Activated CD4-positive, alpha-beta T cell treated with anti-CD3 and anti-CD28 coated beads, Interleukin-2, amount 50 U/mL, for 1 hour (primary cell): ENCODE measurements at regions not wholly inside any gene's neighbourhood (a gene's known extent, or its start where the extent isn't known, plus 50 kb on each side); places are given as distances from the start of the nearest gene placed in this dataset.
"Not testable (repeated sequence)": the region's sequence is repeated elsewhere in the genome, so short reads cannot be mapped to it uniquely, and the experiment has no call there.

Experiments
- DNase-seq: peaks from one replicate; pipeline ENCODE4 v3.0.0-alpha.2; 2020

DNA sequence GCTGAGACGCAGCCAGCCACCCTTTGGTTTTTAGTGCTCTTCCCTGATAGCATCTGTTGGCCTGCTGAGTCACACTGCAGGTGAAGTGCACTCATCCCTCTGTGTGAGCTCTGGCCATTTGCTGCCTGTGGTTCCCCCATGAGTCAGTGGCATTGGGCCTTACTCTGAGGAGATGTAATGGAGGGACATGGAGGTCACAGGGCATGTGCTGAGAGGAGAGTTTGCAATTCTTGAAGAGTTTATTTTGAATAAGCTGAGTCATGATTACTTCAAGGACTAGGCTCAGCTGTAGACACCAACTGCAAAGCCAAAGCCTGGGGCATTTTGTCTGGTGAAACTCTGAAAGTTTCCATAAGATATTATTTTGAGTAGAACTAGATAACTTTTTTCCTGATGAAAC is 200.3 kb downstream of the BCL2L11 start:
- not testable (repeated sequence) for DNase-seq

DNA sequence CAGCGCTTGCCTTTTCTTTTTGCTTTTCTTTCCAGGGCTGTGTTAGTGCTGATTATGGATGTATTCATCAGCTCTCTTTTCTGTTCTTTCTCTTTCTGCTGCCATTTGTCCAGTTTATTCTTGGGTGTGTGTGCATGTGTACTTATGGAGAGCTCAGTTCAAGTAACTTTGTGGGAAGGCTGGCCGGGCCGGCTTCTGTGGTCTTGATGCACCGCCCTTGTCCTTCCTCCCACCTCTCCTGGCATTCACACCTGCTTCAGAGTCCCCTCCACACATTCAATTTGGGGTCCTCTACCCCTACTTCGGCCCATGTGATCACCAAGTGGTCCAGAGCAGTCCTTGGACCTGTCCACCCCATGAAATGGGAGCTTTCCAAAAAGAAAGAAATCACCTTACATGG is 202.7 kb downstream of the BCL2L11 start:
- not testable (repeated sequence) for DNase-seq

DNA sequence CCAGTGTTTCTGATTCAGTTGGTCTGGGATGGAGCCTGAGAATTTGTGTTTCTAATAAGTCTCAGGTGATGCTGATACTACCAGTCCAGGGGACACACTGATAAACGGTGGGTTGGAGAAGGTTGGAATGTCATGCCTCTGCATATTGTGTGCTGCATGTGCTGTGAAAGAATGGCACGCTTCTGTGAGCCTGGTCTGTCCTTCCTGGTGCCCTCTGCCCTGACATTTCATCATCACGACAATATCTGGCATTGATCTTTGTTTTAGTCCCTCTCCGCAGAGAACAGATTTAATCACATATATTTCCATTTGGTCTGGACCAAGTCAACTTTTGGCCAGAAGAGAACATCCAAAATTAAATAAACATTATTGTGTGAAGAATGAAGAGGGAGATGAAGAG is 207.0 kb downstream of the BCL2L11 start:
- DNase-seq = not testable (repeated sequence)

DNA sequence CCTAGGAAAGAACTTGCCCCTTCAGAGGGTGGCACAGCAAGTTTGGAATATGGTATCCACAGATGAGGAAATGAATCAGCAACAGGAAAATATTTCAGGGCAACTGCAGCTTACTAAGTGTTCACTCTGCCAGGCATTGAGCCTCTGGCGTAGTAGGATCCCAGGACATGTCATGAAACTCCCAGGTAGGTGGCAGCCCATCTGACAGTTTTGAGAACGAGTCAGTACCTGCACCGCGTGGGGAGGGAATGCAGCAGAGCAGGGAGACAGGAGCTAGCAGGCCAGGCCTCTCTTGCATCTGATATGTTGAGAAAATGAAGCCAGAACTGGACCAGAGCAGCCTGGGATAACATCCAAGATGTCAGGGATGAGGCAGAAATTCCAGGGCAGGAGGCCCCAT is 208.6 kb downstream of the BCL2L11 start:
- DNase-seq = not testable (repeated sequence)

DNA sequence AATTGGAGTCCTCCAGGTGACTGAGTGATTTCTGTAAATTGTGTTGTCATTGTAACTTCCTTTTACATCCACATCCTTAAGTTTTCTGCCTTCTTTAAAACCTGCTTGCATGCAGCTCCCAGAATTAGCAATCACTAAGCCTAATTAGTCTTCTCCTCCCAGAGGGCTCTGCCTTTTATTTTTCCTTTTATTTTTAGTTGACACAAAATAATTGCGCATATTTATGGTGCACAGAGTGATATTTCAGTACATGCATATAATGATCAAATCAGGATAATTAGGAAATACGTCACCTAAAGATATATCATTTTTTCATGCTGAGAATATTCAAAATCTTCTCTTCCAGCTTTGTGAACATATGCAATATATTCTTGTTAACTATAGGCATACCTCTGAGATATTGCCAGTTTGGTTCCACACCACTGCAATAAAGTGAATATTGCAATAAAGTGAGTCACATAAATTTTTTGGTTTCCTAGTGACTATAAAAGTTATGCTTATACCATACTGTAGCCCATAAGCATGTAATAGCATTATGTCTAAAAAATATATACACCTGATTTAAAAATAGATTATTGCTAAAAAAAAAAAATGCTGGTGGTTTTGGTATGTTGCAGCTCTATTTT is 210.5 kb downstream of the BCL2L11 start:
- not testable (repeated sequence) for DNase-seq

DNA sequence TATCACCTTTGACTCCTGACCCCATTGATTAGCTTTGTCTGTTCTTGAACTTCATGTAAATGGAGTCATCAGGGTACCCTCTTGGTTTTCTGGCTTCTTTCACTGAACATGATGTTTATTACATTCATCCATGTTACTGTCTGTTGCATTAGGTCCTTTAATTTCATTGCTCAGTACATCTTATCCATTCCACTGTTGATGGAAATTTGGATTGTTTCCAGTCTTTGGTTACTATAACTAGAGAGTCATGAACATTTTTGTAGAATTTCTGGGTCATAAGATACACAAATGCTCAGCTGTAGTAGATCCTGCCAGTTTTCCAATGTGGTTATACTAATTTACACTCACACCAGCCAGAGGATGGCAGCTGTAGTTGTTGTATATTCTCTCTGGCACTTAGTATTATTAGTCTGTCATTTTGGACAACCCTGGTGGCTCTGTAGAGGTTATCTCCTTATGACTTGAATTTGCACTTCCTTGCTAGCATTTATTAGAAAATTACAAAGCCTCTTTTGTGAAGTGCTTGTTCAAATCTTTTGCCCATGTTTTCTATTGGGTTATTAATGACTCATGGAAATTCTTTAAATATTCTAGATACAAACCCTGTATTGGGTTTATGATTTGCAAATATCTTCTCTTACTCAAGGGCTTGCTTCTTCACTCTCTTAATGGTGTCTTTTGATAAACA is 214.7 kb downstream of the BCL2L11 start:
- not testable (repeated sequence) for DNase-seq

DNA sequence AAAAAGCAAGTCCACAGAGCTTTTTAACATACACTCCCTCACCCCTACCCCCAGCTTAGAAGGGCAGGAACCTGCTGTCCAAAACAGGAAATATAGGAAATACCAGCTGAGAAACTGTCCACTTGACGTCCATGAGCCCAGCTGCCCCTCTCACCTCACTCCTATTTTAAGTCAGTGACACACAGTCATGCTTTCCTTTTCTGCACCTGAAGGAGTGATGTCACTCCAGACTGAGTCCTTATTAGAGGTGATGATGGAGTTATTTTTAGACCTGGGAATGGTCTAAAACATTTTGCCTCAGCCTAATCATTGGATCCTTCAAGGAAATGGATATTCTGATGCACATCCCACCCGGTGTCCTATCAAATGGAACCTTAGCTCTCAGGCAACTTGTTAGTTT is 217.8 kb downstream of the BCL2L11 start:
- not testable (repeated sequence) for DNase-seq

DNA sequence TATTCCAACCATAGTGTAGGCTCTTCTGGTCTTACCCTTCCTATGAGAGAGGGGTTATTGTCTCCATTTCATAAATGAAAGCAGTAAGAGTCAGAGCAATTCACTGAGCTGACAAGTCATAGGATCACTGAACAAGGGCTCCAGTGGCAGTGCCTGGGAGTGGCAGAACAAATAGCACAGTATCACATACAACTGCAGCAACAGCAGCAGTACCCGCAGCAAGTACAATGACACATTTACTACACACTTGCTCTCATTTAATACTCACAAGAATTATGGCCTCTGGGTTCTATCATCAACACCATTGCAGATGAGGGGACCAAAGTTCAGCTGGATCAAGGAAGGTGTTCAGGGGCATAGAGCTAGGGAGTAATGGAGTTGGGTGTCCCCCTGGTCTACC is 218.8 kb downstream of the BCL2L11 start:
- not testable (repeated sequence) for DNase-seq

DNA sequence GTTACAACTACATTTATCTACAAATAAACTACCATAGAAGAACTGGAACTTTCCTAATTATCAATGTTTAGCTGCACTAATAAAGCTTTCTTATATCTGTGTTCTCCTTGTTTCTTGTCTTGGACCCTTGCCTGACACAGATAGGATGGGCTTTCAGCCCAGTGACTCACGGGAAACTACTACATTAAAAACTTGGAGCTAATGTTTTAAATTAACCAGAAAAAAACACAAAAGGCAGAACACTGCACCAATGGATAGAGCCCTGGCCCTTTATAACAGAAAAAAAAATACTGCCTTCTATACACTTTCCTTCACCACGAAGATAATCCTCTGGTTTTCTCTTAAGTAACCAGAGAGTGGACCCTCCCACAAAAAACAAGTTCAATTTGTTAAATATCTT is 223.9 kb downstream of the BCL2L11 start:
- DNase-seq = not testable (repeated sequence)

DNA sequence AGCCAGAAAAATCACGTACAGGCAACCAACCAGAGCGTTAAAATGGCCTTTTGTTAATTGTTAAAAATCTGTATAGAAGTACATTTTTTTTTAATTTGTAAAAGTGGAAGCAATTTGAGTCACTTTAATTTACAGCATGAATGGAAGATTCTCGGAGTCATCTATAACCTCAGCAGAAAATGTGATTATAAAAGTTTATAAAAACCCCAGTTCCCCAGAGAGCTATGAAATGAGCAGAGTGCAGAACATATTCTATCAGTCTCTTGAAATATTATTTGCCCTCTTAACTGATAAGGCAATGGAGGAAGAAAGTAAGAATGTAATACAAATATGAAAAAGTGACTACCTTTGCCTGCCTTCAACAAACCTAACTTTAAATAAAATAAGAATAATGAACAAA is 224.7 kb downstream of the BCL2L11 start:
- not testable (repeated sequence) for DNase-seq

DNA sequence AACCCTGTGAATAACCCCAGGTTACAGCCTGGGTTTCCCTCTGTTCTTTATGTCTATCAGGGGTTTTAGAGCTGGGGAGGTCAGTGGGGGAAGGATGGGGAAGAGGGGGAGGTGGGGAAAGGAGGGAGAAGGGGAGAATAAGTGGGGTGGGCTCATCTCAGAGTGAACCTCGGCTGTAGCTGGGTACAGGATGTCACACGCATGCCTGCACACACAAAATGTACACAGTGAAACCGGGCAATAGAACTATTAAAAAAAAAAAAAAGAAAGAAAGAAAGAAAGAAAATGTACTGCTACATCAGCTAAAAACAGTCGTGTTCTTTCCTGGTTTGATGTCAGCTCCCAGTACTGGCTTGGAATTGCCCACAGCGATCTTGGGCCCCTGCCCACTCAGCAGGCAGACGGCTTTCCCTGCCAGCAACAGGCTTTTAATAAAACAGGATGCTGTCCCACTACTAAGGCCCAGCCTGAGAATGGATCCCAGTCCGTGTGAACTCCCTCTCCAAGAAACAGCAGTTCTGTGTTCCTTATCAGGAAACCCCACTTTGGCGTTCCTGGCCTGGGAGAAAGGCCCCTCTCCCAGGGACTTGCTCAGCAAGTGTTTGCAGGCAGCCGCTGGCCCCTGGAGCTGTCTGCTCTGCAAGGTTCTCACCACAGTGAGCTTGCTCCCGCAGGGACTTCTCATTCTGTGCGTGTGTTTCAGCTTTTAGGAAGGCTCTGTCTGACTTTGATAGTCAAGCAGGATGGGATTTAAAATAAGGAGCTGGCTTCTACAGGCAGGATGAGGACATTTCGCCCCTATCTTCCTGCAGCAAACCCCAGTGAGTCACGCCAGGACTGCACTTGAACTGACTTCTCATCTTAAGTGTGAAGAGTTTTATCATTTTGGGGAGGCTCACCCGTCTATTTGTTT is 225.6 kb downstream of the BCL2L11 start:
- not testable (repeated sequence) for DNase-seq

DNA sequence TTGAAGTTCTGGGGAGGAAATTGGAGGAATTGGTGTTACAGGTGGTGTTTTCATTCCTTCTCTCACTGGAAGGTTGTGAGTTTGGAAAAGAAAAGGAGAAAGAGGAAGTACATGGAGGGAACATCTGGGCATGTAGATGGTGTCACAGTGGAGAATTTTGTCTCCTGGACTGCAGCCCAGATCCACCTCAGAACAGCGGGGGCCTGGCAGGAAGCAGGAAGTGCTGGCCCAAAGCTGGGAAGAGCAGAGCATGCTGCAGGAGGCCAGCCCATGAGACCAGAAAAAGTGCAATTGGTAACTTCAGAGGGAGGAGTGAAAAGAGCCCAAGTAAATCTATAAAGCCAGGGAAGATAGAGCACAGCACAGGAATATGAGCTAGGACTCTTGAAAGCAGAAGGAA is 227.0 kb downstream of the BCL2L11 start:
- not testable (repeated sequence) for DNase-seq

DNA sequence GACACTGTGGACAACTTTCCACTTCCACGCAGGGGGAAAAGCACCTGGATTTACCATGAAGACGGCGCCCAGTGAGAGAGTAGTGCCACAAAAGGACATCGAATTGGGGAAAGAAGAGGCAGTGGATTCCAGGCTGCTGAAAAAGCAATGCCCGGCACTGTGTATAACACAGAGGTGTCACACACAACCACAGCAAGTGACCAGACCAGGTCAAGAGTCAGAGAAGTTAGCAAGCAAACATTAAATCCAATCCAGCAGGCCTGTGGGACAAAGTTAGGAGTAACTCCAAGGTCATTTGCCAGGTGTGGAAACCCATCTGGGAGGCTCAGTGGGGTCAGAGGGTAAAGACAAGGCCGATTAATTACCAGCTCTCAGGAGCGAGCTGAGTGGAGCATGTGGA is 227.6 kb downstream of the BCL2L11 start:
- not testable (repeated sequence) for DNase-seq

DNA sequence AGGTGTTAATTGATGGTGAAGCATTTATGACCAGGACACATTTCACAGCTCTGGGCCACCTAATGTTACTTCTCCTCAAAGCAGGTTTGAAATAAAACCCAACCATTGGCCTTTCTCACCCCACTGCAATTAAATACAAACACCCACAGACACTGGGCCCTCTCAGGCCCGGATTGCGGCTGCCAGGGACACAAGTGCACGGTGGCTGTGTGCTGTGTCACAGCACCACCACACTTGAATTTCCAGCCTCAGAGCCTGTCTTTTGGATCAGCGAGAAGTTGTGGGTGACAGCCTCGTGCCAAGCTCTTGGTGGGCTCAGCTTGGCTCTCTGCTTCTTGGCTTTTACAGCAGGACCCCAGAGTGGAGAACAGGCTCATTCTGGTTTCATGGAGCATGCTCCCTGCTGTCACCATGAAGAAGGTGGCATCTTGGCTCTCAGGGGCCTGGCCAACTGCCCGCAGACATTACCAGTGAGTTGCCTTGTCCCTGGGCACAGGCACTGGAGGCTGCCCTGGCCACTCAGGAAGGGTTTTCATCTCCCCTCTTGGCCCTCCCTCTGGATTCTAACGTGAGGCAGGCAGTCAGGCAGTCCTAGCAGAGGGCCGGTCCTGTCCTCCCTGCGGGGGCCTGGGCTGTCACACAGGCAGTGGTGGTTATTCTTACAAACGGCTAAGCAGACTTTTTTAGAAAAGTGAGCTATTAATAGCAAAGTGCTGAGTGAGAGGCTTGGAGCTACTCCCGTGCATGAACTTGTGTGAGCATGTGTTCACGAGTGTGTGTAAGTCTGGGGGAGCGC is 234.5 kb downstream of the BCL2L11 start:
- not testable (repeated sequence) for DNase-seq

DNA sequence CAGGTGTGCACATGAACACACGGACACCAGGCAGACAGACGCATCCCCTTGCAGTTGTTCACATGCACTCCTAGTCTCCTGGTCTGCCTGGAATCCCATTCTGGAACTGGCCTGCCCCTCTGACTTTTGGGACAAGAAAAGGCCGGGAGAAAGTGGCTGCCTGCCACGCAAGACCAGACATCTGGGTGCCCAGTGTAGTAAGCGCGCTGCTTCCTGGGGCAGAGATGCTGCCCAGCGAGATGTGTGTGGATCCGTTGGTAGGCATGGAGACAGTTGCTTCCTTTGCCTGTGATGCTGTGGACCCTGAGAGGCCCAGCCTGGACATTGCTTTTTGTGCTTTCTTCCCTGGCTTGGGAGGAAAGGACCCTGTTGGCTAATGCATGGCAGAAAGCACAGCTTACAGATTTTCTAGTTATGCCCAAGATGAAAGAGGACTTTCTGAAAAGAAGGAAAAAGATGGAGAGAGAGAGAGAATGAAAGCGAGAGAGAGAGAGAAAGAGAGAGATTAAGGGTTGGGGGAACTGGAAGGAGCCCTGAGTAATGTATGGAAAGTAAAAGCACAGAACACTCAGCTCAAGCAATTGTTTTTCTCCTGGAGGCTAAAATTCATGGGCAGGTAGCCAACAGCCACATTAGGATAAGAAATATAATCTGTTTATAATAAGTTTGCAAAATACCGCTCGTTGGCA is 235.3 kb downstream of the BCL2L11 start:
- not testable (repeated sequence) for DNase-seq

DNA sequence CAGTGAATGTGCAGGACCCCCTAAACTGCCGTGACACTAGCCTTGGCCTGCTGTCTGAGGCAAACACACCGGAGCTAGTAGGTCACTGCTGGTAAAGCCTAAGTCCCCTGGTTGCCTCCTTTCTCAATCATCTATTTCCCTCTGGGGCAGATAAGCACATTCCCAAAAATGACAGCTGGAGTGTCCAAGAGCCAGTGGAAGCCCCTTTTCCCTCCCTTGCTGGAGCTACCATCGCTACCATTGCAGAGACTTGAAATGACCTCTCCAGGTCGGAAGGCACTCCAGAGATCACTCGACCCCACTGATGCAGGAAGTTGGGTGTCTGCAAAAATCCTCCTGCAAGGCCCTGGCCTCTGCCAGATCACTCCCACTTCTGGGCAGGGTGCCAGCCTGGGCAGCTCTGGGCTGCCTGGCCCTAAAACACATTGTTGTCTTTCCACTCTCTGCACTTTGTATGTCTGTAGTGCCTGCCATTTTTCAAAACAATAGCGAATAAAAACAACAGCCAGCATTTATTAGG is 235.9 kb downstream of the BCL2L11 start:
- DNase-seq = not testable (repeated sequence)

DNA sequence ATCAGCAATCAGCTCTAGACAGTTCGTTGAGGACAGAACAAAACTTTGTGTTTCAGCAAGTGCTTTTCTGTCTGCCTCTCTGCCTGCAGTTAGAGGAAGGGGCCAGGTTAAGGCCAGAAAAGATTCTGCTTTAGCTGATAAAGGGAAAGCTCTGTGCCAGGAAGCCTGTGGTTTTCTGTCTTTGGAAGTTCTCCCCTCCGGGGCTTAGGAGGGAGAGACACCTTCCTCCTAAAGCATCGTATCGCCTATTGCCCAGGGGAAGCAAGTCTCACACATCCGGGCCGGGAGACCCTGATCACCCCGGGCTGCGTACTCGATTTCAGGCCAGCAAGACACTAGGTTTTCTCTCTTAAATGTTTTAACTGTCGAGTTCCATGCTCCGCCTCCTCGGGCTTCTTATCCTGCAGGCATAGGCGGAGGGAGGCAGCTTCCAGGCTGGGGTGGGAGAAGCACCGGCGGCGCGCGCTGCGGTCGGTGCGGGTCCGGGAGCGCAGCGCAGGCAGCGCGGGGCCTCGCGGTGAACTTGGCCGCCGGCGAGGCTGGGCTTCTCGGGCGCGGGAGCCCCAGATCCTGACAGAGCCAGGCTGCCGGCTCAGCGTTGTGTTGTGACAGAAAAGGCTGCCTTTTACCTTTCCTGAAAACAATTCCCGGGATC is 245.4 kb downstream of the BCL2L11 start:
- not testable (repeated sequence) for DNase-seq

DNA sequence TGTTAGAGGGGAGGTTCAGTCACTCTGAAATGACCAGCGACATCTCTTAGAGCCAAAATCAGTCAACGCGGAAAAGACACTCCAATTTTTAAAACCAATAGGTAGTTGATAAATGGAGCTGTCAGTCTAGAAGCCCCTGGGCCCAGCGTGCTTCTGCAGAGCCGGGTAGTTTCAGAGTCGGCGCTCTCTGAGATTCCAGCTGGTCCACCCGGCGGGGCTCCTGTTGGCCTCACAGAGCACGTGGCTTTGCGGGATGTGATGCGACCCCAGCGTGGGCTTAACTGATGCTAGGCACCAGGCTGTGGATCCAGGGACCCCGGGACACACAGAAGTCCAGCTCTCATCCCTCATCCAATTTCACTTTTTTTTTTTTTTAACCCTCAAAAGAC is 245.9 kb downstream of the BCL2L11 start:
- not testable (repeated sequence) for DNase-seq

DNA sequence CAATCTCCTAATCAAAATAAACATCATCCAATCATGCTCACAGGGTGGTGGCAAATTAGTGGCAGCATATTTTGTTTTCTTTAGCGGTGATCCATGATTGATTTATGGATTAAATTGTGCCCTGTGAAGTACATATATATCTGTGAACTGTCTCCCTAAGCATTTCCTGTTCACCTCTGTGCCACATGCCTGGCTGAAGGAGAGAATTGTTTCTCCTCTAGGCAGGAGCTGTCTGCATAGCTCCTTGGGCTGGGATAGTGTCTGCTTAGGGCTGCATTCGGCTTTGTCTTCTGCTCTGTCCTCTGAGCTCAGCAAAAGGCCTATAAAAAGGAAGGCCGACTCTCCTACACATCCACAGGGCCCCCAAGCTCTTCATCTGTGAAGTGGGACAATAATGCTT is 246.4 kb downstream of the BCL2L11 start:
- not testable (repeated sequence) for DNase-seq

DNA sequence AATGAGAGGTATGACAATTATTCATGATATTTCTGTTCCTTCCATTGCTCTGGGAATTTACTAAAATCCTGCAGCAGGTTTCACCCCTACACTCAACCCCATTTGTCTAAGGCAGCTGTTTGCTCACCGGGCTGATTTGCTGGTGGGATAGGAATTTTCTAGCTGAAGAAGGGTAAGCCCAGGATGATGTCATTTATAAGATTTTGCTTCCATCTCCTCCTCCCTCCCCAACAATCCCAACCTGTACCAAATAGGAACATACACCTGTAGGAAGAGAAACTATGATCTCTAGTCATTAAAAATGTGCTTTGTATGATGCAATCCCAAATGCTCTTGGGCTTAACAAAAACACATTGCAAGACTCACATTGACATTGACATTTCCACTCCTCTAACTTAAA is 247.2 kb downstream of the BCL2L11 start:
- DNase-seq = not testable (repeated sequence)

DNA sequence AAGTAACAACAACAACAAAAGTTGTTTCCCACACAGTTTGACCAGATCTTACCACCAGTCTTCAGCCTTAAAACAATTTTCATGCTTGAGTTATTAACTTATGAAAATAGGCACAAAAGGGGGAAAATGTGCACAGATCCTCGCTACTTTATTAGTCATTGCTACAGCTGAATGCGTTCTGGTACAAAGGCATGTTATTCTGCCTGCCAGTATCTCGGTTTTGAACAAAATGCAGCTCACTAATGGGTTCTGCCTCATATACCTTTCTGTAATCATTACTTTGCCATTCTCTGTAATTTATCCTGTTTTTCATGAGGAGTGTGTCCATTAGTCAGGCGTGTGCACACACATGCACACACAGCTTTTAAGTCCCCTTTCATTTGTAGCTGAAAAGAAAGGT is 247.6 kb downstream of the BCL2L11 start:
- DNase-seq = not testable (repeated sequence)
